Lung microvascular endothelial cell (primary cell): ENCODE measurements at regions not wholly inside any gene's neighbourhood (a gene's known extent, or its start where the extent isn't known, plus 50 kb on each side); places are given as distances from the start of the nearest gene placed in this dataset.
"Not testable (repeated sequence)": the region's sequence is repeated elsewhere in the genome, so short reads cannot be mapped to it uniquely, and the experiment has no call there.

Source experiments
- DNase-seq, 2 donors: peaks; one replicate each; pipeline versions ENCODE4 v3.0.0 to v3.0.0-alpha.2; 2010; ENCODE audit warnings: low read depth in 2 of 2

- not testable (repeated sequence) for DNase-seq
Observed at GRCh38 chr15:20289538-20290103, 252.0 kb downstream of the GOLGA6L6 start.

GRCh38 chr15:20288800-20289537 is 252.6 kb downstream of the GOLGA6L6 start:
- not testable (repeated sequence) for DNase-seq

- DNase-seq: not testable (repeated sequence)
Observed at GRCh38 chr15:20286559-20286958, 255.0 kb downstream of the GOLGA6L6 start.

GRCh38 chr15:20285696-20286300 is 255.8 kb downstream of the GOLGA6L6 start:
- DNase-seq: not testable (repeated sequence)

GRCh38 chr15:20284891-20285535 is 256.6 kb downstream of the GOLGA6L6 start:
- not testable (repeated sequence) for DNase-seq

GRCh38 chr15:20283651-20284050 is 257.9 kb downstream of the GOLGA6L6 start:
- DNase-seq: not testable (repeated sequence)

- DNase-seq: not testable (repeated sequence)
Observed at GRCh38 chr15:20282491-20282943, 259.1 kb downstream of the GOLGA6L6 start.

- not testable (repeated sequence) for DNase-seq
Observed at GRCh38 chr15:20281567-20282275, 259.9 kb downstream of the GOLGA6L6 start.

- no peak for DNase-seq
Observed at GRCh38 chr15:20280933-20281463, 260.6 kb downstream of the GOLGA6L6 start.

GRCh38 chr15:20280141-20280932 is 261.3 kb downstream of the GOLGA6L6 start:
- not testable (repeated sequence) for DNase-seq

GRCh38 chr15:20279056-20279455 is 262.5 kb downstream of the GOLGA6L6 start:
- DNase-seq: not testable (repeated sequence)

- not testable (repeated sequence) for DNase-seq
Observed at GRCh38 chr15:20278376-20278775, 263.2 kb downstream of the GOLGA6L6 start.

- DNase-seq: not testable (repeated sequence)
Observed at GRCh38 chr15:20277451-20277850, 264.1 kb downstream of the GOLGA6L6 start.

- not testable (repeated sequence) for DNase-seq
Observed at GRCh38 chr15:20276312-20277114, 265.1 kb downstream of the GOLGA6L6 start.

GRCh38 chr15:20275373-20275967 is 266.1 kb downstream of the GOLGA6L6 start:
- not testable (repeated sequence) for DNase-seq

GRCh38 chr15:20272422-20273184 is 269.0 kb downstream of the GOLGA6L6 start:
- no peak for DNase-seq

- DNase-seq: no peak
Observed at GRCh38 chr15:20271647-20272046, 270.0 kb downstream of the GOLGA6L6 start.

- DNase-seq: not testable (repeated sequence)
Observed at GRCh38 chr15:20269956-20270355, 271.6 kb downstream of the GOLGA6L6 start.
